ENCODE measurements at regions not wholly inside any gene's neighbourhood (a gene's known extent, or its start where the extent isn't known, plus 50 kb on each side); places are given as distances from the start of the nearest gene placed in this dataset.

DNA sequence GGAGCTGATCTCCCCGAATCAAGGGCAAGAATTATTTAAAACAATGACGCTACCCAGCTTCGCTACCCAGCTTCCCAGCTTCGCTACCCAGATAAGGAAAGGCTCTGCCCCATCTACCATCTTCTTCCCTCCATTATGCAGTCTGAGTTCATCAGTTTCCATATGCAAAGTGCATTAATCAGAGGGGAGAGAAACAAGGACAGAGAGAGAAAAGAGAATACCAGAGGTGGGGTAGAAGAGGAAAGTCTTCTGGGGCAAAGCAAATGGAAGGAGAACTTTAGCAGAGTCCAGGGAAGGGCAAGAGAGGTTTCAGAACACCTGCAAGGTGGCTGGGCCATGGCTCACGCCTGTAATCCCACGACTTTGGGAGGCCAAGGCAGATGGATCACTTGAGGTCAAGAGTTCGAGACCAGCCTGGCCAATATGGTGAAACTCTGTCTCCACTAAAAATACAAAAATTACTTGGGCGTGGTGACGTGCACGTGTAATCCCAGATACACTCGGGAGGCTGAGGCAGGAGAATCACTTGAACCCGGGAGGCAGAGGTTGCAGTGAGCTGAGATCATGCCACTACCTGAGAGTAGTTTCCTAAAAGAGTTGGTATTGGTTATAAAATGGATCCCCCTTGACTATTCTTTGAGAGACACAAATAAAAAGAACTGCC is 70.4 kb upstream of the SPATA12 start:
- no peak overlapping the region for H3K4me3 ChIP-seq (ENCODE audit: insufficient read depth, low read depth, low read length)
- H3K27me3 ChIP-seq (ENCODE audit: control insufficient read depth, insufficient read depth, low read length) = no peaks in the 10 kb centered on the region
- DNase-seq = no peak
- H3K36me3 ChIP-seq (replicated peaks; ENCODE audit: control insufficient read depth, insufficient read depth, low read length) = no peaks in the 10 kb centered on the region

DNA sequence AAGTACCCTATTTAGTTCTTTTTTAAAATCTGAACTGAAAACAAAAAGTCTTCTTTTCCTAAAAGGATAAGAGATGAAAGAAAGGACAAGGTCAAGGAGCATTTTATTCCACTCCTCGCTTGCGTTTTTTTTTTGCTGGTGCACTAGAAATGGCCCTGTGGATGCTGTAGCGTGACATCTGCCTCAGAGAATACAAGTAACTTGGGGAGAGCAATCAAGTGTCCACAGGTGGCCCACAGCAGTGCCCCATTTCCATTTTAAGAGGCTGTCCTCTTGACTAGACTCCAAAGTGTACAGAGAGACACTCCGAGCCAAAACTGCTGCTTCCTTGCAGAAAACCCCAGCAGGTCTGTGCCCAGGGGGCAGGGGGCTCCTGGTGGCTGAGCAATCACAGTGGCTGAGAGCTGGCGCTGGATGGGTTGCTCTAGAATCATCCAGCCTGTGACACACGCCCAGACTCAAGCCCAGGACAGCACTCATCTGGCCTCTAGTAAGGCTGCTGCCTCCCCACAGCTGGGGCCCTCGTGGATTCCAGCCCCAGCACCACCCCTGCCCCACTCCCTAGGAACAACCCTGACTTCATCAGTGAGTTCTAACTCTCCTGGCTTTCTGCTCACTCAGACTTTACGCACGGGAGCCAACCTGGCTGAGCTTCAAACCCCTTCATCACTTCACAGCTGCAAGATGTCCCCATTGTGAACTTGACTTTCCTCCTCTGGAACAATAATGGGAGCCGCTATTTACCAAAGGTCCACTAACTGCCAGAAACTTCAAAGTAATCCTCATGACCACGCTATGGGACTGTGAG is 71.1 kb upstream of the SPATA12 start:
- Histone ChIP-seq H3K4me3 (ENCODE audit: insufficient read depth, low read depth, low read length) (no peak overlapping the region), H3K27me3 (ENCODE audit: control insufficient read depth, insufficient read depth, low read length) (no peaks in the 10 kb centered on the region), H3K36me3 (replicated peaks; ENCODE audit: control insufficient read depth, insufficient read depth, low read length) (no peaks in the 10 kb centered on the region)
- no peak for DNase-seq

DNA sequence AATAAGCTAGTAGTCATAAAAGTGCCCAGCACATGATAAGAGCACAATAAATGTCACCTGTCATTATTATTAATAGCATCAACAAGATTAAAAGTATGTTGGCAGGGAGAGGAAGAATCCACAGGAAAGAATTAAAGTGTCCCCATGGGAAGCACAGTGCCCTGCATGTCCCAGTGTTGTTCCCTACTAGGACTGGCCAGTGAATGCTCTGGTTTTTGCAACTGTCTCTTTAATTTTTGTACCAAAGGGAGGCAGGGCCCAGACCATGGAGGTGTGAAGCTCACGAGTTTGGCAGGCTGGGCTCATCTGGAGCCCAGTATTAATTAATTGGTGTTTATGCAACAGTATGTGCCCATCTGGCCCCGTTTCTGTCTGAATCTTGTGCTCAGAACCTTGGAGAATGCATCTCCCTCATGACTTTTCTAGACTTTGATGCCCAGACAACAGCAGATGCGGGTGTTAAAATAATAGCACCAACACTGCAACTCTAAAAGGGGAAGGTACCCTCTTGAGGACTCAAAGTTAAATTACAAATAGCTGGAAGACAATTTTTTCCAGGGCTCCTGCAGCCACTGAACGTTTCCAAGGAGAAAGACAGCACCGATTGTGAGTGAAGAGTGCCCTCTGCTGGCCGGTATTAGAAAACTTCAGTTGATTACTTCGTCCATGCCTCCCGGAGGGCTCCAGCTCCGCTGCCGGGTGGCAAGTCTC is 71.9 kb upstream of the SPATA12 start:
- Histone ChIP-seq H3K4me3 (ENCODE audit: insufficient read depth, low read depth, low read length) (no peak overlapping the region), H3K36me3 (replicated peaks; ENCODE audit: control insufficient read depth, insufficient read depth, low read length) (no peaks in the 10 kb centered on the region), H3K27me3 (ENCODE audit: control insufficient read depth, insufficient read depth, low read length) (no peaks in the 10 kb centered on the region)
- DNase-seq = peak; percentile 79

DNA sequence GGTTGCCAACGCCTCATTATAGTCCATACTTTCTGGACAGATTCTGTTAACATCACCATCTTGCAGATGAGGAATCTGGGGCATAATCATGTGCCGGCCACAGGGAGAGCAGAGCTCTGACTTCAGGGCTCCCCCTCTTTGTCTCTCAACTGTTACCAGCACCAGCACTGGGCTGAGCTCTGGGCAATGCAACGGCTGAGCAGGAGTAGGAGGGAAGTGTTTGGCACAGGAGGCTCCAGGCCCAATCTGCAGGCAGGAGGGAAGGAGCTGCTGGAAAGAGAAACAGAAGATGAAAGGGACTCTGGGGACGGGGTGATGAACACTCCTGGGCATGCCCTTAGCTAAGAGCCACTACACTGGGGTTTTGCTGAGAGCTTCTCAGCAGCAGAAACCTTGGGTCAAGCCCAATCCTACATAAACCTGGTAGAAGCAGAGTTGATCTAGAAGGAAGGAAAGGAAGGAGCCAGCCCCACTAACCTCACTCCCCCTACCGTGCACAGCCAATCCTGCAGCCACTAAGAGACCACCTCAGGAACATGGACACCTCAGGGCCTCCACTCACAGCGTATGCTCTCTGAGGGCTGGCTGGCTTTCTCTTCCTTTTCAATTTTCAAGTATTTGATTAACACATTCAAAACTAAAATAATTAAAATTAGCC is 73.1 kb upstream of the SPATA12 start:
- Histone ChIP-seq H3K27me3 (ENCODE audit: control insufficient read depth, insufficient read depth, low read length) (no peaks in the 10 kb centered on the region), H3K36me3 (replicated peaks; ENCODE audit: control insufficient read depth, insufficient read depth, low read length) (no peaks in the 10 kb centered on the region), H3K4me3 (ENCODE audit: insufficient read depth, low read depth, low read length) (no peak overlapping the region)
- no peak for DNase-seq

DNA sequence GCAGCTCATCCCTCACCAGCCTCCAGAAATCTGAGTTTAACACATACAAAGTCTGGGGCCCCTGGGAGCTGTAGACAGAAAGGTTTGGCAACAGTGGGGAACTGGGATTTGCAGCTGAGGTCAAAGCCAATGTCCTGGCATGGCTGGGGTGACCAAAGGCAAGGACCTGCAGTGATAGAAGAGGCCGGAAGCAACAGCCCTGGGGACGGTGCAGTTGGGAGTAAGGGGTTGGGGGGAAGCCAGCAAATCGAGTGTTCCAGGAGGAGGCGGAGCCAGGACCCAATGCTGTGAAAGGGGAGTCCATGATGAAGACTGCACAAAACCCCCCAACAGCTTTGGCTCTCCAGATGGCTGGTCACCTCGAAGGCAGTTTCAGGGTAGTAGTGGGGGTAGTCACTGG is 74.1 kb upstream of the SPATA12 start:
- no peaks in the 10 kb centered on the region for H3K27me3 ChIP-seq (ENCODE audit: control insufficient read depth, insufficient read depth, low read length)
- no peak for DNase-seq

DNA sequence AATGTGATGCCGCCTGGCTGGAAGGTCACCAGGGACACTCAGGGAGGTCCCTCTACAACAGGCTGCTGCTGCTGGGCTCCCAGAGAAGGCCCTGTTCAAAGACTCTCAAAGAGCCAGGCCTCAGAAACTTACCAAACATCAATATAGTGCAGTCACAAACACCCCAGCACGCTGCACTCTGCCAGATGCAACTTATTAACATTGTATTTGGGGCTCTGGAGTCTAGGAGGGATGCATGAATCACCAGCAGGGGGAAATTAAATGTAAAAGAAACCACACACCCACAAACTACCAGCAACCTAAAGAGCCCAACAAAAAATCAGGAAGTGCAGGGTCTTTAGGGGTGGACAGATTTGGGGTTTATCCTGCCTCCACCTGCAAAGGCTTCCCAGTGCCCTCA is 74.6 kb upstream of the SPATA12 start:
- DNase-seq = no peak
- Histone ChIP-seq H3K36me3 (replicated peaks; ENCODE audit: control insufficient read depth, insufficient read depth, low read length) (no peaks in the 10 kb centered on the region), H3K4me3 (ENCODE audit: insufficient read depth, low read depth, low read length) (no peak overlapping the region), H3K27me3 (ENCODE audit: control insufficient read depth, insufficient read depth, low read length) (no peaks in the 10 kb centered on the region)

More for the DNA sequence above, 74.1 kb upstream of the SPATA12 start:
- H3K36me3 ChIP-seq (replicated peaks; ENCODE audit: control insufficient read depth, insufficient read depth, low read length) = no peaks in the 10 kb centered on the region
- H3K4me3 ChIP-seq (ENCODE audit: insufficient read depth, low read depth, low read length) = no peak overlapping the region

DNA sequence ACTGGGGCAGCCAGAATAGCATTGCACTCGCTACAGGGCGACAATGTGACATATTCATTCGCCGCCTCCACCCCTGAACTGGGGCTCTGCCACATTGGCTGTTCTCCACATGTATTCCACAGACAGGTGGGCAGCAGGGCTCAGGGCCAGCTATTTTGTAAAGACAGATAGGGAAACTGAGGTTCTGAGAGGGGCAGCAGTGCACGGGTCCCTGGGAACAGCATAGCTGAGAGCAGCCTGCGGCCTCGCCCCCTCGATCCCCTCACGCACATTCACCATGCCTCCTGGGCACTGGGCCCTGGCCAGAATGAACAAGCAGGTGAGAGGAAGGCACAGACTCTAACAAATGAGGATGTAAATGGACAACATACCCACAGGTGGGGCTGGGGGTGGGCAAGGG is 75.0 kb upstream of the SPATA12 start:
- DNase-seq = no peak
- Histone ChIP-seq H3K27me3 (ENCODE audit: control insufficient read depth, insufficient read depth, low read length) (no peaks in the 10 kb centered on the region), H3K36me3 (replicated peaks; ENCODE audit: control insufficient read depth, insufficient read depth, low read length) (no peaks in the 10 kb centered on the region), H3K4me3 (ENCODE audit: insufficient read depth, low read depth, low read length) (no peak overlapping the region)

DNA sequence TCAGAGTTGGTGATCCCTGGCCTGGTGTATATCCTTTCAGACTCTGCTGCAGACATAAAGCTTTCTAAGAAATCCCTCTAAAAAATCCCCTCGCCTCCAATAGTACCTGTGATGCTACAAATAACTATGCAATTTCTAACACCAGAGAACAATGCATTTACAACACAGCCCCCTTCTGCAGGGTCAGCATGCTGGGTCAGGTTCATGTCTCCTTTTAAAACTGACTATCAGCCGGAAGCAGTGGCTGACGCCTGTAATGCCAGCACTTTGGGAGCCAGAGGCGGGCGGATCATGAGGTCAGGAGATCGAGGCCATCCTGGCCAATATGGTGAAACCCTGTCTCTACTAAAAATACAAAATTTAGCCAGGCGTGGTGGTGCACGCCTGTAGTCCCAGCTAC is 77.0 kb upstream of the SPATA12 start:
- no peak for DNase-seq
- no peaks in the 10 kb centered on the region for H3K36me3 ChIP-seq (replicated peaks; ENCODE audit: control insufficient read depth, insufficient read depth, low read length)

DNA sequence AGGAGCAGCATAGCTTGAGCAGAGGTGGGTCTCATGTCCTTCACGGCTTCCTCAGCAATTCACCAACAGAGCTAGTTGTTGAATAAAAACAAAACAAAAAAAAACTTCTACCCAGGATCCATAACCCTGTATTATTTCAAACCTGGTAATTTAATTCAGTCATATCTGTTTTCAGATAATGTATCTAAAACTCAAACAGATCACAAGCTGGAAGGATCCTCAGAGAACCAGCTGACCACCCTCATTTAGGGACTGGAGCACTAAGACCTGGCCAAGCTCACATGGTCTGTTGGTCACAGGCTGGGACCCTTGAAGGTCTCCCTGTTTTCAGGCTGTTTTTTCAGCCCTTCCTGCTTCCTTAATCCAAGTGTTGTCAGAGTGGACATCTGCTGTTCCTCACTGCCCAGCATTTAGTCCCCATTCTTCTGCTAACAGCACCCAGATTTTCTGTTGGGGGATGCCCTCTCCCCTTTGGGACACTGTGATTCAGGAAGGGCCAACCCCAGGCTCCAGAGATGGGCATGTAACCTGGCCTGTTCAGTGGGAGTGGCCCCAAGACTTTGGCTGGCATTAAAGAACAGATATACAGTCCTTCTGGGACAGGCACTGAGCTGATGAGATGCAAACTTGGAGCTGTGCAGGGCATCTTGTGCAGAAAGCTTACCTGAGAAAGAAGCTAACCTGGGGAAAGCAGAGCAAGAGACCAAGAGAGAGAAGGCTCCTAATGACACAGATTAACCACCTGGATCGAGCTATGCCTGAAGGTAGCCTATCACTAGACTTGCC is 78.8 kb upstream of the SPATA12 start:
- Histone ChIP-seq H3K4me3 (ENCODE audit: insufficient read depth, low read depth, low read length) (no peak overlapping the region), H3K27me3 (ENCODE audit: control insufficient read depth, insufficient read depth, low read length) (no peaks in the 10 kb centered on the region), H3K36me3 (replicated peaks; ENCODE audit: control insufficient read depth, insufficient read depth, low read length) (no peaks in the 10 kb centered on the region)
- DNase-seq = no peak

More for the DNA sequence above, 77.0 kb upstream of the SPATA12 start:
- no peak overlapping the region for H3K4me3 ChIP-seq (ENCODE audit: insufficient read depth, low read depth, low read length)
- H3K27me3 ChIP-seq (ENCODE audit: control insufficient read depth, insufficient read depth, low read length) = no peaks in the 10 kb centered on the region

DNA sequence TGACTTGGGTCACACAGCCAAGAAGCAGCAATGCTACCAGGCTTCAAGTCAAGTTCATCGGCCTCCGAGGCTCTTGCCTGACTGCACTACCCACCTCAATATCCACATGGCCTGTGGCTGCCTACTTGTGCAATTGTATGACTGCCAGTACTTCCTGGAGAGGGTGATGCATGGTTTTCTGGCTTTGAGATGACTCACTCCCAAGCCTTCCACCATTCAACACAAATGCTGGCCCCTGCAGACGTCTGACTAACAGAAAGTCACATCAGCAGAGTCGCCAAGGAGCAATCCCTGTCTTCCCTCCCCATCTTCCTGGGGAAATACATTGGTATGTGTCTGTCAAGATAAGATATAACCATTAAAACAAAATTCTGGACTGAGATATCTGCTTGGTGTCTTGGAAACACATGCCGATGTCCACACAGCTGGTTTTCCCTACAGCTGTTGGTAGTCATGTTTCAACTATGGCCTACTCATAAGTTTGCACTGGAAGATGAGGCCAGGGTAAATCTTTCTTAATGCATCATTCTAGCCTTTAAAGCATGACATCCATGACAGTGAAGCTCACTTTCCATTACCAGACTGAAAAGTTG is 79.6 kb upstream of the SPATA12 start:
- DNase-seq = no peak
- H3K36me3 ChIP-seq (replicated peaks; ENCODE audit: control insufficient read depth, insufficient read depth, low read length) = no peaks in the 10 kb centered on the region
- no peak overlapping the region for H3K4me3 ChIP-seq (ENCODE audit: insufficient read depth, low read depth, low read length)
- H3K27me3 ChIP-seq (ENCODE audit: control insufficient read depth, insufficient read depth, low read length) = no peaks in the 10 kb centered on the region

DNA sequence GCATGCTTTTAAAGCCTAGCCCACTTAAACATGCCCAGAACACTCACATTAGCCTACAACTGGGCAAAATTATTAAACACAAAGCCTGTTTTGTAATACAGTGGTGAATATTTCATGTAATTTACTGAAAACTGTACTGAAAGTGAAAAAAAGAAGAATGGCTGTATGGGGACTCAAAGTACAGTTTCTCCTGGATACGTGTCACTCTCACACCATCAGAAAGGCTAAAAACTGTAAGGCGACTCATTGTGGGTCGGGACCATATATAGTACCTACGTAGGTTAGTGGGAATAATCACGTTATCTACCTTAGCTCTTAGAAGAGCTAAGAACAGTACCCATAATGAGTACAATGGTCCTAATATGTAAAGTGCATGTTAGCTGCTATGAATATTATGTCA is 80.2 kb upstream of the SPATA12 start:
- H3K4me3 ChIP-seq (ENCODE audit: insufficient read depth, low read depth, low read length) = no peak overlapping the region
- no peak for DNase-seq
- H3K27me3 ChIP-seq (ENCODE audit: control insufficient read depth, insufficient read depth, low read length) = no peaks in the 10 kb centered on the region
- H3K36me3 ChIP-seq (replicated peaks; ENCODE audit: control insufficient read depth, insufficient read depth, low read length) = no peaks in the 10 kb centered on the region

DNA sequence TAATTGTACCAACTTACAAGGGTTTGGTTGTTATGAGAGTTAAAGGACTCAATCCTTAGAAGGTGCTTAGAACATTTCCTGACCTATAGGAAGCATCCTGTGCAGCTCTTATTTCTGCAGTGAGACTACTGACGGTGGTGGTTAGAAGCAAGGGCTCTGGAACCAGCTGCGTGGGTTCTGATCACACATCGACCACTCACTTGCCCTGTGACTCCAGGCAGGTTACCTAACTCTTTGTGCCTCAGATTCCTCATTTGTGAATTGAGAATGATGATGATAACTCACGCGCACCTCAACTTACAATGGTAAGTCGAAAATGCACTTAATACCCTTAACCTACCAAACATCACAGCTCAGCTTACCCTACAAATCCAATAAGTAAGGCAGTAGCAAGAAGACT is 80.7 kb upstream of the SPATA12 start:
- Histone ChIP-seq H3K36me3 (replicated peaks; ENCODE audit: control insufficient read depth, insufficient read depth, low read length) (no peaks in the 10 kb centered on the region), H3K27me3 (ENCODE audit: control insufficient read depth, insufficient read depth, low read length) (no peaks in the 10 kb centered on the region), H3K4me3 (ENCODE audit: insufficient read depth, low read depth, low read length) (no peak overlapping the region)
- DNase-seq = no peak

DNA sequence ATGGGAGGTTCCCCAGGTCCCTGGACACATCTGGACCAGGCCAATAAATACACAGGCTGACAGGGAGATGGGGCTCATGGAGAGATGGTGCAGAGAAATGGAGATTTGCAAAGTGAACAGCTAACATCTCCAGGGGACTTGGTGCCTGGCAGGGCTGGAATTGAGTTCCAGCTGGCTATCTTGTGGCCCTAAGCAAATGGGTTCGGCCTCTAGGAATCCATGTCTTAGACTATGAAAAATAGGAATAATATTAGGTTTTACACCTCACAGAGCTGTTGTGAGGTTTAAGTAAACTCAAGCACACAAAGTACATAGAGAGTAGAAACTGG is 82.9 kb upstream of the SPATA12 start:
- Histone ChIP-seq H3K27me3 (ENCODE audit: control insufficient read depth, insufficient read depth, low read length) (no peaks in the 10 kb centered on the region), H3K4me3 (ENCODE audit: insufficient read depth, low read depth, low read length) (no peak overlapping the region), H3K36me3 (replicated peaks; ENCODE audit: control insufficient read depth, insufficient read depth, low read length) (no peaks in the 10 kb centered on the region)
- no peak for DNase-seq

All from H7 (cell line).